HEK293 (cell line): ENCODE measurements at regions not wholly inside any gene's neighbourhood (a gene's known extent, or its start where the extent isn't known, plus 50 kb on each side); places are given as distances from the start of the nearest gene placed in this dataset.

Experiments used
- CTCF ChIP-seq: fragments of 450-650 bp; formaldehyde crosslinking; IDR thresholded peaks from 2 replicates; pipeline ENCODE4 v1.5.1; 2016; ENCODE audit warnings: missing biosample characterization, missing genetic modification characterization
- PATZ1 ChIP-seq: fragments of 450-650 bp; formaldehyde crosslinking; IDR thresholded peaks from 2 replicates; pipeline ENCODE4 v1.5.1; 2016; ENCODE audit warnings: missing biosample characterization, missing genetic modification characterization
- TSHZ1 ChIP-seq: fragments of 450-650 bp; formaldehyde crosslinking; IDR thresholded peaks from 2 replicates; pipeline ENCODE4 v1.5.1; 2016; ENCODE audit warnings: missing biosample characterization, missing genetic modification characterization, borderline replicate concordance
- YY1 ChIP-seq: fragments of 450-650 bp; formaldehyde crosslinking; IDR thresholded peaks from 2 replicates; pipeline ENCODE4 v1.5.1; 2018; ENCODE audit warnings: missing biosample characterization, missing genetic modification characterization
- ZBTB8A ChIP-seq: fragments of 450-650 bp; formaldehyde crosslinking; IDR thresholded peaks from 2 replicates; pipeline ENCODE4 v1.5.1; 2016; ENCODE audit warnings: missing biosample characterization, missing genetic modification characterization
- ZFHX2 ChIP-seq: fragments of 450-650 bp; formaldehyde crosslinking; conservative IDR thresholded peaks from 2 replicates; pipeline ENCODE4 v1.5.1; 2016; ENCODE audit warnings: missing biosample characterization, missing genetic modification characterization
- ZNF146 ChIP-seq: fragments of 450-650 bp; formaldehyde crosslinking; IDR thresholded peaks from 2 replicates; pipeline ENCODE4 v1.5.1; 2016; ENCODE audit warnings: missing biosample characterization, missing genetic modification characterization
- ZNF175 ChIP-seq: fragments of 450-650 bp; formaldehyde crosslinking; IDR thresholded peaks from 2 replicates; pipeline ENCODE4 v1.5.1; 2016; ENCODE audit warnings: missing biosample characterization, missing genetic modification characterization
- ZNF184 ChIP-seq: fragments of 450-650 bp; IDR thresholded peaks from 2 replicates; pipeline ENCODE4 v1.5.1; 2018; ENCODE audit warnings: missing biosample characterization, mild to moderate bottlenecking, missing genetic modification characterization
- ZNF335 ChIP-seq: fragments of 450-650 bp; formaldehyde crosslinking; conservative IDR thresholded peaks from 2 replicates; pipeline ENCODE4 v1.5.1; 2016; ENCODE audit warnings: missing biosample characterization, missing genetic modification characterization
- ZNF707 ChIP-seq: fragments of 450-650 bp; formaldehyde crosslinking; IDR thresholded peaks from 2 replicates; pipeline ENCODE4 v1.5.1; 2016; ENCODE audit warnings: missing biosample characterization, missing genetic modification characterization
- ZNF777 ChIP-seq: fragments of 450-650 bp; formaldehyde crosslinking; IDR thresholded peaks from 2 replicates; pipeline ENCODE4 v1.5.1; 2017; ENCODE audit warnings: missing biosample characterization, missing genetic modification characterization, borderline replicate concordance
- ZSCAN5A ChIP-seq: fragments of 450-650 bp; formaldehyde crosslinking; IDR thresholded peaks from 2 replicates; pipeline ENCODE4 v1.5.1; 2016; ENCODE audit warnings: missing biosample characterization, missing genetic modification characterization

GRCh38 chr18:78922856-78923255, 56.8 kb upstream of the SALL3 start:
- TF ChIP-seq CTCF (tag by site-specific recombination) (no peak), ZNF707 (tag by site-specific recombination) (no peak), ZNF184 (tag by site-specific recombination) (no peak), ZBTB8A (no peak), ZSCAN5A (tag by site-specific recombination) (no peak), PATZ1 (tag by site-specific recombination) (no peak), ZFHX2 (tag by site-specific recombination) (no peak), ZNF146 (tag by site-specific recombination) (no peak), ZNF777 (tag by site-specific recombination) (no peak), ZNF335 (tag by site-specific recombination) (no peak), YY1 (tag by site-specific recombination) (no peak), ZNF175 (no peak), TSHZ1 (tag by site-specific recombination) (no peak)
